K562 (cell line): ENCODE measurements at regions not wholly inside any gene's neighbourhood (a gene's known extent, or its start where the extent isn't known, plus 50 kb on each side); places are given as distances from the start of the nearest gene placed in this dataset.
A peak's percentile ranks its signal among the peaks of the same experiment; 100 is the strongest.

Source experiments
- ATF6 ChIP-seq: sonication (generic); formaldehyde crosslinking; IDR thresholded peaks from 2 replicates; pipeline ENCODE4 v1.4.0; 2020; ENCODE audit warnings: mild to moderate bottlenecking, missing genetic modification reagents
- DMBX1 ChIP-seq: fragments of 250-450 bp; sonication (Bioruptor Pico); IDR thresholded peaks from 2 replicates; pipeline ENCODE4 v1.8.0; 2022; ENCODE audit warnings: inconsistent platforms, mild to moderate bottlenecking, moderate library complexity, borderline replicate concordance
- HMBOX1 ChIP-seq: sonication (generic); IDR thresholded peaks from 2 replicates; pipeline ENCODE4 v1.6.1; 2016
- HNRNPK ChIP-seq: fragments of 200-400 bp; formaldehyde crosslinking; IDR thresholded peaks from one replicate; pipeline ENCODE4 v1.6.1; 2018; ENCODE audit warnings: mild to moderate bottlenecking, low read depth, low read length; ENCODE audit not compliant: poor library complexity, severe bottlenecking
- ID3 ChIP-seq, 2 experiments: fragments of 250-450 bp in 1 of 2; fragments of 450-650 bp in 1 of 2; sonication (Bioruptor Pico) in 1 of 2; IDR thresholded peaks; 2 replicates each; pipeline versions ENCODE4 v1.6.1 to v1.8.0; 2016 to 2021; ENCODE audit warnings: mild to moderate bottlenecking in 2 of 2, moderate library complexity in 2 of 2, missing compliant biosample characterization in 1 of 2, missing genetic modification characterization in 1 of 2
- KHSRP ChIP-seq: fragments of 450-650 bp; IDR thresholded peaks from 2 replicates; pipeline ENCODE4 v1.6.1; 2017
- MAX ChIP-seq: sonication (generic); formaldehyde crosslinking; IDR thresholded peaks from 2 replicates; pipeline ENCODE4 v1.9.0; 2022; ENCODE audit warnings: mild to moderate bottlenecking, missing genetic modification reagents
- MXI1 ChIP-seq: IDR thresholded peaks from 2 replicates; pipeline ENCODE4 v1.6.1; 2011; ENCODE audit warnings: low read depth, mild to moderate bottlenecking, improper control_type of control experiment, low read length
- NFRKB ChIP-seq: fragments of 450-650 bp; IDR thresholded peaks from 2 replicates; pipeline ENCODE4 v1.6.1; 2016; ENCODE audit warnings: low read depth
- NFYB ChIP-seq: IDR thresholded peaks from 2 replicates; pipeline ENCODE4 v1.6.1; 2011; ENCODE audit warnings: mild to moderate bottlenecking, moderate library complexity; ENCODE audit not compliant: insufficient read length; ENCODE audit errors: extremely low read depth
- NR1H2 ChIP-seq: sonication (generic); formaldehyde crosslinking; IDR thresholded peaks from 2 replicates; pipeline ENCODE4 v1.4.0; 2020; ENCODE audit warnings: mild to moderate bottlenecking, missing genetic modification reagents
- NRF1 ChIP-seq, 2 experiments: fragments of 450-650 bp; IDR thresholded peaks in 1 of 2; conservative IDR thresholded peaks in 1 of 2; 2 replicates each; pipeline ENCODE4 v1.6.1; 2014; ENCODE audit warnings: mild to moderate bottlenecking in 2 of 2
- PHF21A ChIP-seq: fragments of 450-650 bp; IDR thresholded peaks from 2 replicates; pipeline ENCODE4 v1.6.1; 2017; ENCODE audit warnings: low read depth, borderline replicate concordance
- POLR2B ChIP-seq: fragments of 450-650 bp; IDR thresholded peaks from 2 replicates; pipeline ENCODE4 v1.6.1; 2018; ENCODE audit warnings: low read depth; ENCODE audit not compliant: partially characterized antibody
- SMAD2 ChIP-seq: fragments of 150-350 bp; IDR thresholded peaks from 2 replicates; pipeline ENCODE4 v1.6.1; 2014; ENCODE audit warnings: low read depth, mild to moderate bottlenecking, low read length
- SRSF3 ChIP-seq: fragments of 200-400 bp; formaldehyde crosslinking; IDR thresholded peaks from 2 replicates; pipeline ENCODE4 v1.6.1; 2016; ENCODE audit warnings: mild to moderate bottlenecking, low read length, moderate library complexity; ENCODE audit not compliant: insufficient read depth
- ZFP36 ChIP-seq: fragments of 150-350 bp; IDR thresholded peaks from 2 replicates; pipeline ENCODE4 v1.6.1; 2018; ENCODE audit warnings: low read length, low read depth; ENCODE audit not compliant: partially characterized antibody
- TF ChIP-seq, protein P1 (sequence below), 3 experiments: fragments of 200-800 bp in 1 of 3; fragments of 250-450 bp in 1 of 3; fragments of 450-650 bp in 1 of 3; sonication (Bioruptor Pico) in 1 of 3; sonication (Bioruptor generic) in 1 of 3; formaldehyde crosslinking in 1 of 3; IDR thresholded peaks; 2 replicates each; pipeline versions ENCODE4 v1.6.1 to v1.8.0; 2016 to 2022; ENCODE audit warnings: mild to moderate bottlenecking in 2 of 3, missing genetic modification characterization in 2 of 3, missing compliant biosample characterization in 1 of 3, moderate library complexity in 1 of 3

DNA sequence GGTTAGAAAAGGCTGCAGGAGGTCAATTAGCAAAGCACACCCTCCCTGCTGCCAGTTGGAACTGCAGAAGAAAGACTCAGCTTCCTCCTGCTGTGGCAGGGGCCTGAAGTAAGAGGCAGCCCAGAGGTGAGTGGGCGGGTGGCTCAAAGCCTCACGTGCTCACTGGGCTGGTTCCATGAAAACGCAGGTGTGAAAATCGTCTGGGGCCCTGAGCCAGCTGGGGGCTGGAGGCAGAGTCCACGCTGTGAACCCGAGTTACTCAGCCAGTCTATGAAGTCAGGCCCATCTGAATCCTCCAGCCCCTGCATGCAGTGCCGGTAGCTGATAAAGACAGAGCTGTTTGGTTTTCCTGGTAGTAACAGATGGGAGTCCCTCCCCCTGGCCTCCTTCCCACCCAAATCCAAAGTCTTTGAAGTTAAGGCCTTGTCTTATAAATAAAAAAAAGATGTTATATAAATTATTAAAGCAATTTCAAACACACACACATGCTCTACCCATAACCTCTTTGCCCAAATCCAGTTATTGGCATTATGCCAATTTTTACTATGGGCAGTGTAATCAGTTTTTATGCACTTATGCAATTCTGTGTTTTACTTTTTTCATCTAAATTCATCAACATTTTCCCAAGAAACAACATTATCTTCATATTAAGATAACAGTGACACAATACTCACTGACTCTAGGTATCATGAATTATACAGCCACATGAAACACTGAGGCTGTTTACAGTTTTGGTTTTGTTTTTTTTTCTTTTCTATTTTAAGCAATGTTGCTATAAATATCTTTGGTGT, 57.9 kb upstream of the PNMA1 start (continued):
- TF ChIP-seq ATF6 (CRISPR knock-in tag): 0 out of 2 replicates have a peak, but pooled peaks have one; percentile 70
- TF ChIP-seq KHSRP: no peak
- TF ChIP-seq ZFP36: no peak
- peak; percentile 83; the same call in 1 of the 2 replicates for TF ChIP-seq DMBX1 (CRISPR knock-in tag)
- TF ChIP-seq, protein P1, sequence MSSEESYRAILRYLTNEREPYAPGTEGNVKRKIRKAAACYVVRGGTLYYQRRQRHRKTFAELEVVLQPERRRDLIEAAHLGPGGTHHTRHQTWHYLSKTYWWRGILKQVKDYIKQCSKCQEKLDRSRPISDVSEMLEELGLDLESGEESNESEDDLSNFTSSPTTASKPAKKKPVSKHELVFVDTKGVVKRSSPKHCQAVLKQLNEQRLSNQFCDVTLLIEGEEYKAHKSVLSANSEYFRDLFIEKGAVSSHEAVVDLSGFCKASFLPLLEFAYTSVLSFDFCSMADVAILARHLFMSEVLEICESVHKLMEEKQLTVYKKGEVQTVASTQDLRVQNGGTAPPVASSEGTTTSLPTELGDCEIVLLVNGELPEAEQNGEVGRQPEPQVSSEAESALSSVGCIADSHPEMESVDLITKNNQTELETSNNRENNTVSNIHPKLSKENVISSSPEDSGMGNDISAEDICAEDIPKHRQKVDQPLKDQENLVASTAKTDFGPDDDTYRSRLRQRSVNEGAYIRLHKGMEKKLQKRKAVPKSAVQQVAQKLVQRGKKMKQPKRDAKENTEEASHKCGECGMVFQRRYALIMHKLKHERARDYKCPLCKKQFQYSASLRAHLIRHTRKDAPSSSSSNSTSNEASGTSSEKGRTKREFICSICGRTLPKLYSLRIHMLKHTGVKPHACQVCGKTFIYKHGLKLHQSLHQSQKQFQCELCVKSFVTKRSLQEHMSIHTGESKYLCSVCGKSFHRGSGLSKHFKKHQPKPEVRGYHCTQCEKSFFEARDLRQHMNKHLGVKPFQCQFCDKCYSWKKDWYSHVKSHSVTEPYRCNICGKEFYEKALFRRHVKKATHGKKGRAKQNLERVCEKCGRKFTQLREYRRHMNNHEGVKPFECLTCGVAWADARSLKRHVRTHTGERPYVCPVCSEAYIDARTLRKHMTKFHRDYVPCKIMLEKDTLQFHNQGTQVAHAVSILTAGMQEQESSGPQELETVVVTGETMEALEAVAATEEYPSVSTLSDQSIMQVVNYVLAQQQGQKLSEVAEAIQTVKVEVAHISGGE (CRISPR knock-in tag; IDR thresholded peaks at IDR 0.05): peak in 1 of 3 experiments; percentile 41; a peak in 1 of 6 replicates
- no peak for TF ChIP-seq HNRNPK
- no peak for TF ChIP-seq SRSF3
- no peak for TF ChIP-seq NFRKB
- TF ChIP-seq MAX (CRISPR knock-in tag): peak; percentile 89
- TF ChIP-seq NR1H2 (CRISPR knock-in tag): no peak
- TF ChIP-seq PHF21A: no peak
- TF ChIP-seq SMAD2: no peak
- TF ChIP-seq MXI1: no peak
- TF ChIP-seq HMBOX1: 0 out of 2 replicates have a peak, but pooled peaks have one; percentile 42
- 0 out of 4 replicates have a peak, but pooled peaks have one; percentile 9 to 42 for TF ChIP-seq NRF1 (conservative IDR thresholded peaks at IDR 0.05 in 1 of 2, IDR thresholded peaks at IDR 0.05 in 1 of 2)
- TF ChIP-seq POLR2B: no peak
- TF ChIP-seq NFYB: no peak
- no peak for TF ChIP-seq ID3 (CRISPR knock-in tag; IDR thresholded peaks at IDR 0.05)
- TF ChIP-seq ID3 (tag; IDR thresholded peaks at IDR 0.05): no peak
